ENCODE measurements at regions not wholly inside any gene's neighbourhood (a gene's known extent, or its start where the extent isn't known, plus 50 kb on each side); places are given as distances from the start of the nearest gene placed in this dataset.

- peak in 1 of 3 donors; percentile 39 for DNase-seq
- Histone ChIP-seq H3K4me1 (ENCODE audit: control extremely low read depth in 1 of 4, control insufficient read depth in 4 of 4, insufficient read depth in 4 of 4, low read length in 3 of 4) (peaks cover 0 to 5% (median 2%) of the 10 kb centered on the region in 4 experiments), H3K36me3 (ENCODE audit: control insufficient read depth in 4 of 4, insufficient read depth in 4 of 4, low read length in 3 of 4) (no peaks in the 10 kb centered on the region), H3K4me3 (ENCODE audit: control insufficient read depth in 1 of 7, extremely low read depth in 1 of 7, insufficient read depth in 4 of 7, low read depth in 2 of 7, low read length in 6 of 7) (no peak overlapping the region), H3K27me3 (replicated peaks in 2 of 5; ENCODE audit: control insufficient read depth in 4 of 5, insufficient read depth in 5 of 5, low read length in 4 of 5) (no peaks in the 10 kb centered on the region), H3K27ac (ENCODE audit: insufficient read depth in 1 of 2, low read depth in 1 of 2, low read length in 2 of 2, poor library complexity in 1 of 2, severe bottlenecking in 2 of 2) (no peak overlapping the region), H3K9me3 (ENCODE audit: control extremely low read depth in 1 of 5, control insufficient read depth in 4 of 5, insufficient read depth in 2 of 5, low read depth in 1 of 5, low read length in 4 of 5) (peaks cover 0 to 5% (median 3%) of the 10 kb centered on the region in 5 experiments)
- ChIA-PET CTCF (no interaction called here), POLR2A (no interaction called here)
- 47% methylated on average over 10 of the region's 10 CpGs for WGBS (ENCODE audit: insufficient coverage)
Measured at GRCh38 chr16:74070237-74070636, 226.4 kb upstream of the PSMD7 start.

GRCh38 chr16:74064120-74064735 is 232.4 kb upstream of the PSMD7 start:
- no peak for DNase-seq
- POLR2A ChIA-PET = no interaction called here
- Histone ChIP-seq H3K9me3 (ENCODE audit: control extremely low read depth in 1 of 5, control insufficient read depth in 4 of 5, insufficient read depth in 2 of 5, low read depth in 1 of 5, low read length in 4 of 5) (peaks cover 0 to 5% (median 2%) of the 10 kb centered on the region in 5 experiments), H3K27me3 (replicated peaks in 2 of 5; ENCODE audit: control insufficient read depth in 4 of 5, insufficient read depth in 5 of 5, low read length in 4 of 5) (no peaks in the 10 kb centered on the region), H3K27ac (ENCODE audit: insufficient read depth in 1 of 2, low read depth in 1 of 2, low read length in 2 of 2, poor library complexity in 1 of 2, severe bottlenecking in 2 of 2) (no peak overlapping the region), H3K4me3 (ENCODE audit: control insufficient read depth in 1 of 7, extremely low read depth in 1 of 7, insufficient read depth in 4 of 7, low read depth in 2 of 7, low read length in 6 of 7) (no peak overlapping the region), H3K4me1 (ENCODE audit: control extremely low read depth in 1 of 4, control insufficient read depth in 4 of 4, insufficient read depth in 4 of 4, low read length in 3 of 4) (no peaks in the 10 kb centered on the region), H3K36me3 (ENCODE audit: control insufficient read depth in 4 of 4, insufficient read depth in 4 of 4, low read length in 3 of 4) (no peaks in the 10 kb centered on the region)
- WGBS (ENCODE audit: insufficient coverage) = 75% methylated on average over 2 of the region's 5 CpGs
- CTCF ChIA-PET = interaction anchor here (0.5 to 2.2 kb wide), 7 partner anchors 14 to 212 kb away, joined by 3 to 12 read pairs (median 3); no protein-coding TSS in a partner anchor

GRCh38 chr16:74053826-74054225 is 242.8 kb upstream of the PSMD7 start:
- Histone ChIP-seq H3K4me1 (ENCODE audit: control extremely low read depth in 1 of 4, control insufficient read depth in 4 of 4, insufficient read depth in 4 of 4, low read length in 3 of 4) (peaks cover 2 to 26% (median 20%) of the 10 kb centered on the region in 4 experiments), H3K27ac (ENCODE audit: insufficient read depth in 1 of 2, low read depth in 1 of 2, low read length in 2 of 2, poor library complexity in 1 of 2, severe bottlenecking in 2 of 2) (peak overlapping the region; percentile 47 to 72), H3K36me3 (ENCODE audit: control insufficient read depth in 4 of 4, insufficient read depth in 4 of 4, low read length in 3 of 4) (no peaks in the 10 kb centered on the region), H3K4me3 (ENCODE audit: control insufficient read depth in 1 of 7, extremely low read depth in 1 of 7, insufficient read depth in 4 of 7, low read depth in 2 of 7, low read length in 6 of 7) (no peak overlapping the region), H3K27me3 (replicated peaks in 2 of 5; ENCODE audit: control insufficient read depth in 4 of 5, insufficient read depth in 5 of 5, low read length in 4 of 5) (no peaks in the 10 kb centered on the region), H3K9me3 (ENCODE audit: control extremely low read depth in 1 of 5, control insufficient read depth in 4 of 5, insufficient read depth in 2 of 5, low read depth in 1 of 5, low read length in 4 of 5) (peaks cover 3 to 20% (median 5%) of the 10 kb centered on the region in 5 experiments)
- ChIA-PET POLR2A (no interaction called here), CTCF (interaction anchor here (1.9 kb wide), 1 partner anchor 12 kb away, joined by 8 read pairs; no protein-coding TSS in a partner anchor)
- 51% methylated on average over 4 of the region's 4 CpGs for WGBS (ENCODE audit: insufficient coverage)
- peak in 1 of 3 donors; percentile 48 for DNase-seq

- POLR2A ChIA-PET = no interaction called here
- Histone ChIP-seq H3K27ac (ENCODE audit: insufficient read depth in 1 of 2, low read depth in 1 of 2, low read length in 2 of 2, poor library complexity in 1 of 2, severe bottlenecking in 2 of 2) (peak overlapping the region; percentile 47 to 72), H3K27me3 (replicated peaks in 2 of 5; ENCODE audit: control insufficient read depth in 4 of 5, insufficient read depth in 5 of 5, low read length in 4 of 5) (no peaks in the 10 kb centered on the region), H3K36me3 (ENCODE audit: control insufficient read depth in 4 of 4, insufficient read depth in 4 of 4, low read length in 3 of 4) (no peaks in the 10 kb centered on the region), H3K4me1 (ENCODE audit: control extremely low read depth in 1 of 4, control insufficient read depth in 4 of 4, insufficient read depth in 4 of 4, low read length in 3 of 4) (peaks cover 2 to 26% (median 20%) of the 10 kb centered on the region in 4 experiments), H3K4me3 (ENCODE audit: control insufficient read depth in 1 of 7, extremely low read depth in 1 of 7, insufficient read depth in 4 of 7, low read depth in 2 of 7, low read length in 6 of 7) (peak overlapping the region in 1 of 7 experiments; percentile 16), H3K9me3 (ENCODE audit: control extremely low read depth in 1 of 5, control insufficient read depth in 4 of 5, insufficient read depth in 2 of 5, low read depth in 1 of 5, low read length in 4 of 5) (peaks cover 0 to 15% (median 5%) of the 10 kb centered on the region in 5 experiments)
- CTCF ChIA-PET = interaction anchor here (1.9 kb wide), 1 partner anchor 12 kb away, joined by 8 read pairs; no protein-coding TSS in a partner anchor
- no CpG with 5 or more reads among the region's 1 CpG for WGBS (ENCODE audit: insufficient coverage)
- DNase-seq = peak; percentile 22 to 80 (median 60)
Measured at GRCh38 chr16:74053312-74053711, 243.3 kb upstream of the PSMD7 start.

- WGBS (ENCODE audit: insufficient coverage) = no CpG with 5 or more reads among the region's 1 CpG
- Histone ChIP-seq H3K27ac (ENCODE audit: insufficient read depth in 1 of 2, low read depth in 1 of 2, low read length in 2 of 2, poor library complexity in 1 of 2, severe bottlenecking in 2 of 2) (no peak overlapping the region), H3K4me3 (ENCODE audit: control insufficient read depth in 1 of 7, extremely low read depth in 1 of 7, insufficient read depth in 4 of 7, low read depth in 2 of 7, low read length in 6 of 7) (no peak overlapping the region), H3K9me3 (ENCODE audit: control extremely low read depth in 1 of 5, control insufficient read depth in 4 of 5, insufficient read depth in 2 of 5, low read depth in 1 of 5, low read length in 4 of 5) (peaks cover 0 to 12% (median 0%) of the 10 kb centered on the region in 5 experiments), H3K4me1 (ENCODE audit: control extremely low read depth in 1 of 4, control insufficient read depth in 4 of 4, insufficient read depth in 4 of 4, low read length in 3 of 4) (peaks cover 2 to 26% (median 20%) of the 10 kb centered on the region in 4 experiments), H3K27me3 (replicated peaks in 2 of 5; ENCODE audit: control insufficient read depth in 4 of 5, insufficient read depth in 5 of 5, low read length in 4 of 5) (no peaks in the 10 kb centered on the region), H3K36me3 (ENCODE audit: control insufficient read depth in 4 of 4, insufficient read depth in 4 of 4, low read length in 3 of 4) (no peaks in the 10 kb centered on the region)
- CTCF ChIA-PET = interaction anchor here (1.0 to 1.9 kb wide), 2 partner anchors 17 to 56 kb away, joined by 4 to 6 read pairs; no protein-coding TSS in a partner anchor
- POLR2A ChIA-PET = no interaction called here
- DNase-seq = peak; percentile 16 to 80 (median 65)
Measured at GRCh38 chr16:74052016-74052415, 244.6 kb upstream of the PSMD7 start.

- no peaks in the 10 kb centered on the region for H3K9me3 ChIP-seq (ENCODE audit: control extremely low read depth in 1 of 5, control insufficient read depth in 4 of 5, insufficient read depth in 2 of 5, low read depth in 1 of 5, low read length in 4 of 5)
Measured at GRCh38 chr16:74049027-74049426, 247.6 kb upstream of the PSMD7 start.

GRCh38 chr16:74046524-74046923 is 250.1 kb upstream of the PSMD7 start:
- Histone ChIP-seq H3K4me3 (ENCODE audit: control insufficient read depth in 1 of 7, extremely low read depth in 1 of 7, insufficient read depth in 4 of 7, low read depth in 2 of 7, low read length in 6 of 7) (no peak overlapping the region), H3K27ac (ENCODE audit: insufficient read depth in 1 of 2, low read depth in 1 of 2, low read length in 2 of 2, poor library complexity in 1 of 2, severe bottlenecking in 2 of 2) (no peak overlapping the region), H3K36me3 (ENCODE audit: control insufficient read depth in 4 of 4, insufficient read depth in 4 of 4, low read length in 3 of 4) (no peaks in the 10 kb centered on the region), H3K9me3 (ENCODE audit: control extremely low read depth in 1 of 5, control insufficient read depth in 4 of 5, insufficient read depth in 2 of 5, low read depth in 1 of 5, low read length in 4 of 5) (no peaks in the 10 kb centered on the region), H3K4me1 (ENCODE audit: control extremely low read depth in 1 of 4, control insufficient read depth in 4 of 4, insufficient read depth in 4 of 4, low read length in 3 of 4) (no peaks in the 10 kb centered on the region), H3K27me3 (replicated peaks in 2 of 5; ENCODE audit: control insufficient read depth in 4 of 5, insufficient read depth in 5 of 5, low read length in 4 of 5) (no peaks in the 10 kb centered on the region)
- ChIA-PET CTCF (interaction anchor here (1.2 kb wide), 1 partner anchor 12 kb away, joined by 4 read pairs; no protein-coding TSS in a partner anchor), POLR2A (no interaction called here)
- 100% methylated on average over 4 of the region's 5 CpGs for WGBS (ENCODE audit: insufficient coverage)
- no peak for DNase-seq

More at GRCh38 chr16:74049027-74049426, 247.6 kb upstream of the PSMD7 start:
- H3K27me3 ChIP-seq (replicated peaks in 2 of 5; ENCODE audit: control insufficient read depth in 4 of 5, insufficient read depth in 5 of 5, low read length in 4 of 5) = no peaks in the 10 kb centered on the region
- H3K27ac ChIP-seq (ENCODE audit: insufficient read depth in 1 of 2, low read depth in 1 of 2, low read length in 2 of 2, poor library complexity in 1 of 2, severe bottlenecking in 2 of 2) = no peak overlapping the region
- H3K36me3 ChIP-seq (ENCODE audit: control insufficient read depth in 4 of 4, insufficient read depth in 4 of 4, low read length in 3 of 4) = no peaks in the 10 kb centered on the region
- ChIA-PET POLR2A (no interaction called here), CTCF (interaction anchor here (2.0 kb wide), 1 partner anchor 7 kb away, joined by 5 read pairs; no protein-coding TSS in a partner anchor)
- DNase-seq = no peak
- H3K4me1 ChIP-seq (ENCODE audit: control extremely low read depth in 1 of 4, control insufficient read depth in 4 of 4, insufficient read depth in 4 of 4, low read length in 3 of 4) = peaks cover 1 to 19% (median 16%) of the 10 kb centered on the region in 4 experiments
- H3K4me3 ChIP-seq (ENCODE audit: control insufficient read depth in 1 of 7, extremely low read depth in 1 of 7, insufficient read depth in 4 of 7, low read depth in 2 of 7, low read length in 6 of 7) = no peak overlapping the region
- 89% methylated on average over 4 of the region's 4 CpGs for WGBS (ENCODE audit: insufficient coverage)

All from common myeloid progenitor, CD34-positive (primary cell).